Frontal cortex (tissue), 3 donors: ENCODE measurements at regions not wholly inside any gene's neighbourhood (a gene's known extent, or its start where the extent isn't known, plus 50 kb on each side); places are given as distances from the start of the nearest gene placed in this dataset.

ENCODE experiments used
- DNase-seq, 2 donors: peaks; one replicate each; pipeline ENCODE4 v3.0.0; 2012; ENCODE audit warnings: low spot score in 2 of 2
- FAIRE-seq: peaks from 2 replicates; lab custom pipeline; 2012; peaks lifted over from hg19 to GRCh38; lab: Jason Lieb, UNC
- donor health status: control.
- donor health status: control.
- donor health status: control.

DNA sequence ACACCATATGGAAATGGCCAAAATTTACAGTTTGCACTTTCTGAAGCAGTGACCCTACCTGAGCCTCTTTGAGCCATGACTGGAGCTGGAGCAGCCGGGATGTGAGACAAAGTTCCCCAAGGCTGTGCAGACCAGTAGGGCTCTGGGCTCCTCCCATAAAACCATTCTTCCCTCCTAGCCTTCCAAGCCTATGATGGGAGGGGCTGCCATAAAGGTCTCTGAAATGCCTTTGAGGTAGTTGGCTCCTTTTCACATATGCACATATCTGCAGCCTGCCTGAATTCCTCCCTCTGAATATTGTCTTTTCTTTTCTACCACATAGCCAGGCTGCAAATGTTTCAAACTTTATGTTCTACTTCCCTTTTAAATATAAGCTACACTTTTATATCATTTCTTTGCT is 516.6 kb upstream of the POM121L12 start:
- FAIRE-seq = no peak

DNA sequence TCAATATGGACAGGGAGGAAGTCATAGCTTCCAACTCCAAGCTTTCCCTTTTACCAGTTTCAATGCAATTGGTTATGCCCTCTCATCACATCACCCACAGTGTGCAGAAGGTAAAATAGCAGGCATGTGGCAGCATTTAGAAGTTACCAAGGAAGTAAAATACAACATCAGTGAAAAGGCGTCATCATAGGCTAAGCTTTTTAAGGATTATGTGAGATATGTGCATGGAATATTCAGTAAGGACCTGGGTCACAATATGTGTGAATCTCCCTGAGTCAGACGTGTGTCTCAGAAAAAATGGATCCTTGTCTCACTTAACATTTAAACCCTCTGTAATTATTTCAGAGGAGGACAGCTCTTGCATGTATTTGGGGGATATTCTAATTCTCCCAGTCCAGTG is 522.8 kb upstream of the POM121L12 start:
- DNase-seq (no peak), FAIRE-seq (no peak)

More for the DNA sequence above, 516.6 kb upstream of the POM121L12 start:
- DNase-seq = no peak

DNA sequence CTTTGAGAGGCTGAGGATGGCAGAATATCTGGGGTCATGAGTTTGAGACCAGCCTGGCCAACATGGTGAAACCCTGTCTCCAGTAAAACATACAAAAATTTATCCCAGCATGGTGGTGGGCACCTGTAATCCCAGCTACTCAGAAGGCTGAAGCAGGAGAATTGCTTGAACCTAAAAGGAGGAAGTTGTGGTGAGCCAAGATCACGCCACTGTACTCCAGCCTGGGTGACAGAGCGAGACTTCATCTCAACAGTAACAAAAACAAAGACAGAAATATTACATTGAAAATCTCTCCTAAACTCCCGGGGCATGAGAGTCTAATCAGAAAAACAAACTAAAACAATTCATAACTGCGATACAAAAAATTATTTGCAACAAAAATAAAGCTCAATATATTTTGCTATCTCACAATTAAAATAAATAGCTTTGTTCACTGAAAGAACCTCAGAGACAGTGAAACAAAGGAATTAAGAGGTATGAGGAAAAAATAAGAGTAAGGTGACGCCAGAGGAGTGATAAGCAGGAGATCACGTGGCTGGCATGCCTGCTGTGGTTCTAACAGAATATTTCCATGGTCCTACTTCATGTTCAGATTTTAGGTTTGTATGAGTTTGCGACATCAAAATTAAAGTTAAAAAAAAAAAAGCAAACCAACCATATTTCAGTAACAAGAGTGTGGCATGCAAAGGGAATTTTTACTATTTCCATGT is 527.7 kb upstream of the POM121L12 start:
- no peak for FAIRE-seq
- no peak for DNase-seq

DNA sequence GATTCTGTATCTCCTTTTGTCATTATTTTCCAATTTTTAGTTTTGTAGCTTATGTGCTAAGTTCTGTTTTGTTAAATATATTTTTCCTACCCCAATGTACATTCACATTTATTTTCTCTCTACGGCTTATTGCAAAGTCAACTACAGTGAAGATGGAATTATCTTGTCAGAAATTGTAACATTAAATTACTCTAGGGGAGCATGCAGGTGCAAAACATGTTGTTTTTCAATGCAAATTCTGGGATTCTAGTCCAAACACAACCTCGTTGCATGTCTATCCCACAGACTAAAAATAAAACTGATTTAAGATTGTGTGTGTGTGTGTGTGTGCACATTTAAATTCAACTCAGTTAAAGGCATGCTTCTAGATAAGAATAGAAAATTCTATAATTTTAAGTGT is 529.1 kb upstream of the POM121L12 start:
- DNase-seq (no peak), FAIRE-seq (no peak)

DNA sequence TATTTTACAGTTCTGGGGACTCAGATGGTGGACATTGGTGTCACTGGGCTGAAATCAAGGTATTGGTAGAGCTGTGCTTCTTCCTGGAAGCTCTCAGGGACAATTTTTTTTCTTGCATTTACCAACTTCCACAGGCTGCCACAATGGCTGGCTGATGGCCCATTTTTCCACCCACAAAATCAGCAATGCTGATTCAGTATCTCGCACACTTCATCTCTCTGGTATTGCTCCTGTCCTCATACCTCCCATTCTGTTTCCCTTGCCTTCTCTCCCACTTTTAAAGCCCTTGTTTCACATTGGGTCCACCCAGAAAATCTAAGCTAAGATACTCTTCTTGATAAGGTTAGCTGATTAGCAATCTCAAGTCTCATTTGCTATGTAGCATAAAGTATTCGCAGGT is 530.9 kb upstream of the POM121L12 start:
- DNase-seq (no peak), FAIRE-seq (no peak)

DNA sequence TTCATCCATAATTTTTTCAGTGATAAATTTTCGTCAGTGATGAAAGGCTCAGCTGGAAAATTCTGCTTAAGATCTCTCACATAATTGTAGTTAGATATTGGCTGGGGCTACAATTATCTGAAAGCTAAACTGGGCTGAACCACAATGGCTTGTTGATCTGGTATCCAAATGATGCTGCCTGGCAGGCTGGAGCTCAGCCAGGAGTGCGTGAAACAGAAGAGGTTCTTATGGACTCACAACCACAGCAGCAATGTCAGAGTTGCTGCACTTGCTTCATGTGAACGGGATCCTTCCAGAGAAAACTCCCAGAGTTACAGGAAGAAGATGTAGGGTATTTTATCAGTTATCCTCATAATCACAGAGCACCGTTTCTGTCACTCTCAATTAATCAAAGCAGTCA is 533.2 kb upstream of the POM121L12 start:
- FAIRE-seq = no peak
- DNase-seq = no peak

DNA sequence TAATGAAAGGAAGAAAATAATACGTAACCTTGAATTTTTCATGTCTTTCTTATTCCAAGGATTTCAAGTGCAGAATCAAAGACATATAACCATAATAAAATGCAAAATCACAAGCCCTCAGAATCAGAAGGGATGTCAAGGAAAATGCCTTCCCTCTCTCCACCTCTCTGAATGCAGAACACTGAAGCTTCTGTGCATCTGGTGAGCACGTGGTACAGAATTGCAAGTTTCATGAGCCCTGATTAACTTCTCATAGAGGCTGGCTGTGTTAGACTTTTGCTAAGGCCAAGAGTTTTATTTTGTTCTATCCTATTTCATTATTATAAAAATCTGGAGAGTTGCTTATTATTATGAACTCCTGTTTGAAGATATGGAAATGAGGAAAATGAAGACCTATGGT is 533.7 kb upstream of the POM121L12 start:
- FAIRE-seq = no peak
- no peak for DNase-seq

DNA sequence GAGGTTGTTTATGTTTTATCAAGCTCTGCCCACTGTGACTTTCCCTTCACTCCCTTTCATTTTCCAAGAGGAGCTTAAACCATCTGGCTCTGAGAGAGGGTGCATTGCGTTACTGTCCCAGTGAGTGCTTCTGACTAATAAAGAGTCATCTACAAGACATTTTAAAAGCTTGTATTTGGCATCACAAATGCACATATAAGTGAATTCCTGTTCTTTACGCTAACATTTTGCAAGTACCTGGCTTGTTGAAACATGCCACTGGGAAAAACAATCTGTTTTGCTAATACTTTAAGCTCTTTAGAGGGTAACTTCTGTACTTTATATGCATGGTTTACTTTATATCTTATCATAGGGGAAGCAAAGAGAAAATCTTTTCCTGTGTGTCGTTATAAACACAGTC is 534.6 kb upstream of the POM121L12 start:
- DNase-seq (no peak), FAIRE-seq (no peak)

DNA sequence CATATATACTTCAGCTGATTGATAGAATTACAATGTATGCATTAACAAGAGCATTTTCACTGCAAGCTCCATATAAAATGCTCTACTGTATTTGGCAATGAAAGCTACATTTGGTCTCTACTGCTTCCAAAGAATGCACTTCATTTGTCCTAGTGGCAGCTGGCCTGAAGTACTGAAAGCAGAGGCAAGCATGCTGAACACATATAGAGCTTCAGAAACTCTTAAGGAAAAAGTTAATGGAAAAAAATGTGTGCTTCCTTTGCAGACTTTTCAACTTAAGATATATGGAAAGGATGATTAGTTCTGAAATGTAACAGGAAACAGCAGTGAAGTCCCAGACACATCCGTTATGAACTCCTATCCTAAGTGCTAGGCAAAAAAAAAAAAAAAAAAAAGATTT is 537.1 kb upstream of the POM121L12 start:
- no peak for DNase-seq
- no peak for FAIRE-seq

DNA sequence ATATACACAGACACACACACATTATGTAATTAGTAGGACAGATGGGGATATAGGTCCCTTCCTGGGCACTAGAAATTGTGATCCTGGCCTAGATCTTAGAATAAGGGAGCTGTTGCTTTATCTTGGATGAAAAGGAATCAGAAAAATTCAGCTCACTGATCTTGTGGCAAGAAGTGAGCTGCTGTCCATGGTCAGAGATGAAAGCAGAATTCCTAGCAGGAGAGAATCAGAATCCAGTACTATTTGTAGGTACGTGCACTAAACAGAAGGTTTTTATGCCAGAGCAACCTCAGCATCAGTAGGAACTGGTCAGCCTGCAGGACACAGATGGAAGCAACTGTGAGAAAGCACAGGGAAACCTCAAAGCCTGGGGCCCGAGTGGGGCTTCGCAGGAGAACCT is 549.2 kb upstream of the POM121L12 start:
- no peak for FAIRE-seq
- no peak for DNase-seq

DNA sequence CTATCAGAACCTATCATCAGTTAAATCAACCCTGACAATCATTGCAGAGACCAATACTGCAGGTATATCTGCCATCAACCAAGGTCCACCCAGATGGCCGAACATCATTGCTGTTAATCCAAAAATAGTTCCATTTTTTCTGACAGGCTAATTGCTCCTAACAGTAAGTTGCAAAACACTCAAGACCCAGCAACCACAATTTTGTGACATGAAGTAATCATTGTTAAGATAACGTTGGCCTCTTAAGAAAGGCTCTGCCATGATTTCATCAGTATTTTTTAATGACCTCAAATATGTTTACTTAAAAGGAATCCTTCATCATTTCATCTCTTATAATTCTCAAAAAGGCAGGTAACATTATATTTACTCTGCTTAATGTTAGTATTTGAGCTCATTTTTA is 553.4 kb upstream of the POM121L12 start:
- DNase-seq = no peak
- FAIRE-seq = no peak

DNA sequence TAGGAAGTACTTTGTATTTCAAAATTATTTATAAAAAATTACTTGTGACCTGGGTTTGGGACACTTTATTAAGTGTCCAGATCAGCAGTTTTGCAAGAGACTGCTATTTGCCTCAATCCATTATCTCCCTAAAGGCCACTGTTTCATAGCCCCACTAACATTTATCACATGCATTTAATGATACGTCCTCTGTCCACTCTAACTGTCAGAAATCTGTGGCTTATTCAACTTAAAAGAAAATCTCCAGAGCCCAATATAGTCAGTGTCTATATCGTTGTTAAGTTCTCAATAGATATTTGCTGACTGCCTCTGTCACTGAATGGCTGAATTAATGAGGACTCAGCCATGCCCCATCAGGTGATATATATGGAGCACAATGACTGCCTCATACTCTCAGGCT is 553.9 kb upstream of the POM121L12 start:
- DNase-seq = no peak
- no peak for FAIRE-seq

DNA sequence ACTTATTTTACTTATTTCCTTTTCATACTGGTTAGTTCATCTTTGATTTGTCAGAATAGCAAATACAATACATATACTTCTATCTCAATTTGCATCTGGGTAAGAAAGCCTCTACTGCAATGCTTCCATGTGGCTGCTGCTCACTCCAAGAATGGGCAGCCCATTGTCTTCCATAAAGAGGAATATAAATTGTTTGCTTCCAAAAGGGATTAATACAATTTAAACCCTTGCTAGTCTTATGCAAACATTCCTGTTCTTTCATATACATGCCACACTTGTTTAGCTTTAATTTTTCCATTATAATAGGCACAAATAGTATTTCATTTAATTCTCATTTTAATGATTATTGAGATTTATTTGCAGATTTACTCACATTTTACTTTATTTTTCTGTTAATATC is 555.4 kb upstream of the POM121L12 start:
- FAIRE-seq = no peak

DNA sequence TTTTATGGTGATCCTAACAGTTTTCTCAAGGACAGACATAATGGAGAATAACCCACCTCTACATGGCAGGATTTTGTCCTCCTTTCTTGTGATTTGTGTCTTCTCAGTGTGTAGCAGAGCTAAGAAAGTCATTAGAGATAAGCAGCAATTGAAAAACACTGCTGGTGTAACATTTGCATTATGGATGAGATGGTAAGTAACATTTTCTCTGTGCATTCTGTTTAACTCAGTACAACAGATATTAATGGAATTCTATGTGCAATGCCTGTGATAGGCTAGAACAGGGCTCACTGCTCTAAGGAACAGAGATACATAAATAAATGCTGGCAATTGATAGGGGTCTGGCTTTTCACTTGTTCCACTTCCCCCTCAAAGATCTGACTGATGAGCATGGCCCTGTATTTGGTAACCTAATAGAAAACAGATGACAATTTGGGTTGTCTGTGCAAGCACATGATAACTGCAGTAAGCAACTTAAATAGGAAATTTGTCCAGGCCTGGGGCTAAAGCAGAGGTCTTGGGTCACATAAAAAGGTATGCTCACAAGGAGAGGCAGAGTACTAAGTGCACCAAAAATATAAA is 560.3 kb upstream of the POM121L12 start:
- FAIRE-seq = no peak
- DNase-seq = no peak

More for the DNA sequence above, 555.4 kb upstream of the POM121L12 start:
- no peak for DNase-seq

DNA sequence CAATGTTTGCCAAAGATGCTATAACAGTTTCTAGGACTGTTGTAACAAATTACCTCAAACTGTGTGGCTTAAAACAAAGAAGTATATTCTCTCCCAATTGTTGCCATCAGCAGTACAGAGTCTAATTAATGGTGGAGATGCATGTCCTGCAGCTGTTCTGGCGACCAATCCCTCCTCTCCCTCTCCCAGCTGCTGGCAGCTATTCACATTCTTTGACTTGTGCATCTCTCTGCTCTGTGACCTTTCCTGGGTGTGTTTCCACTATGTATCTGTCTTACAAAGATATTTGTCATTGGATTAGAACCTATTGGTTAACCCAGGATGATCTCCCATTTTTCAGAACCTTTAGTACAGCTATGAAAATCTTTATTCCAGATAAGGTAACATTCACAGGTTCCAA is 561.7 kb upstream of the POM121L12 start:
- no peak for DNase-seq
- FAIRE-seq = no peak

DNA sequence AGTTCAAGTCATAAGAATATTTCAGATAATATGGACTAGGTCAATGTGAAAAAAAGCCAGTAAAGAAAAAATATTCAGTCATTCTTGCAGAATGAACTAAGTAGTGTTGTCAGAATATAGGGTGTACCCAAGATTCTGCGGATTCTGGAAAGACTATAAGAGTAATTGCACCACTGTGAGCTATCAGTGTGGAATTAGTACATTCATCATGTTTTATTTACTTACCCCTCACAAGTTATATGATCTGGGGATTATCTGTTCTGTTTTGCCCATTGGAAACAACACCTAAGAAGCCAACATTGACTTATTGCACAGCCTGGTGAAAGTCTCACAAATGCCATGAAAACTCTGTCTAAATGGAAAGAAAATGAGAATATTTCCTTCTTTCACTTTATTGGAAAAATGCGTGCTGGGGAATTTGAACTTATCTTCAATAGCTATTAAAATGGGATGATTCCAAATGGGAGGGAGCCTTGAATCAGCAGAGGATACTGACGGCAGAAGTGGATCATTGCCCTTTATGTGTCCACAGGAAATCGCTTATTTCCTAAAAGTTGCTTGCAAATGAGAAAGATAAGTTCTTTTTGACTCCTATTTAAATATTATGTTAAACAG is 563.3 kb upstream of the POM121L12 start:
- FAIRE-seq (no peak), DNase-seq (no peak)

DNA sequence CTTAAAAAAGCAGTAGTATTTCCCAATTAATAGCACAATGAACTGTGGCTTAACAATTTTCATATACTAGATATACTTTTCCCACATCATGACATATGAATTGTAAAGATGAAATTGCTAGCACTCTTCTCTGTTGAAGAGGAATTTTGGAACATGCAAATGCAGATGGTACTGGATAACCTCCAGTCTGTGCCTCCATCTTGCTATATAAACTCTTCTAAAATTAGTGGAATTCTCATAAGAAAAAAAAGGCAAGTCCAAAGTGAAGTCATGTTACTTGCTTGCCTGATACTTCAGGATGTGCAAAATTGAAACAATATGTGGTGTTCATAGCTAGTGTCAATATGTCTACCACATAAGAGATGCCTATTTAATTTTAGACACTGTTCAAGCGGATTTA is 570.2 kb upstream of the POM121L12 start:
- DNase-seq (no peak), FAIRE-seq (no peak)

DNA sequence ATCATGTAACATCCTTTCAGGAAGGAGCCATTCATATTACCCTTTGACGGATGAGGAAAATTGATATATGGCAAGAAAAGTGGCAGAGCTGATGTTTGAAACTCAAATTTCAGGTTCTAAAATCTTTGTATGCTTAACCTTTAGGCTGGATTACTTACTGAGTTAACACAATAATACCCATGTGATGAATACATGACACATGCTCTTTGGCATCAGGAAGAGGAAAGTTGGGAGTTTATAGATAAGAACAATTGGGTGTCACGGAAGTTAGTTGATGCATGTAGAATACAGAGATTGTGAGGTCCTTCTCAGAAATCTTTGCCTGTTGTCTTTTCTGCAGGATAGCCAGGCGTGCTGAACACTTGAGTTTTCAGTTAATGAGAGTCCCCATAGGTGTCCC is 572.1 kb upstream of the POM121L12 start:
- DNase-seq (no peak), FAIRE-seq (no peak)

DNA sequence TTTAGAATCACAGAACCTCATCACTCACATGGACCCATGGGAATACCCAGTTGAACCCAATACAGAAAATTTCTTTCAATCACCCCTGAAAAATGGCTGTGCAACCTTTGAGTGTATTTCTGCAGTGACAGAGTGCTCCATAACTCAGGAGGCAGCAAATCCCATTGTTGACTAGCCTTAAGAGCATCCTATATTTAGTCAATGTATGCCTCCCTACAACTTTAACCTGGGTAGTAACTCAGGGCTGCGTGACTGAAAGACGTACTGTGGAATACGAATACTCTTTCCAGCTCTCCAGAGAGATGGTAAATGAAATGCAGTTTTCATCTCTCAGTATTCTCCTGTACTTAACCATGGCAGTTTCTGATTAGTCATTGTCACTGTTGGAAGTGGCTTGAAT is 573.0 kb upstream of the POM121L12 start:
- no peak for FAIRE-seq

DNA sequence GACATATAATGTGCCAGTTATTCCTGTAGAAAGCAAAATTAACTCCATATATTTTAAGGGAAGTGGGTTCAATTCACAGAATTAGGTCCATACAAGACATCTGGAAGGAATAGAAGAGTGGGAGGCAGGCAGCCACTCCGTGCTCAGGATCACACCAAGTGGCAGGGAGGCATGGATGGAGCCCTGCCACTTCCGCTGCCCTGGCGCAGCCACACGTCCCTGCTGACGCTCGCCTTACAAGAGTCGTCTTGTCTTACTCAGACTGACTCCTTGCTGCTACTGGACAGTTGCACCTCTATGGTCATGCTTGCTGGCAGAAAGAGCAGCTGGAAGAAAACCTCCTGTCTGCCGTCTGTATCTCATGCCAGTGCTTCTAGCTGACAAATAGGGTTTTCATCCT is 579.9 kb upstream of the POM121L12 start:
- DNase-seq (no peak), FAIRE-seq (no peak)

More for the DNA sequence above, 573.0 kb upstream of the POM121L12 start:
- DNase-seq = no peak

DNA sequence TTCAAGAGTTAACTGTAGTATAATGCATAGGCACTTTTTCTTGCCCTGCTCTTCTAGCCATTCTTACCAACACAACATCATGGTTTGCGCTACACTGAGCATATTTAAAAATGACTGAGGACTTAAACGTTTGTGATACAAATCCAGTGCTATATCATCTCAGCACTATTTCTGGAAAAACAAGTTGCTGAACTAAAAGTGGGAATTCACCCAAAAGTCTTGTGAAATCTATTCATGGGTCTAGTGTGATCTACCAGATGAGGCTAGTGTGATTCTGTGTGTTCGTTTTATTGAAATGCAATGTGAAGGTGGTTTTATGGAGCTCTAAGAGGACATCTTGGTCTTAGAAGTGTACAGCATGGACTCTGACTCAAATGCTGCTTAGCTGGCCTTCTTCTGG is 584.6 kb upstream of the POM121L12 start:
- DNase-seq (no peak), FAIRE-seq (no peak)
